ENCODE measurements at regions not wholly inside any gene's neighbourhood (a gene's known extent, or its start where the extent isn't known, plus 50 kb on each side); places are given as distances from the start of the nearest gene placed in this dataset.

GRCh38 chr2:40680547-40680946, 228.7 kb upstream of the SLC8A1 start:
- TF ChIP-seq JUNB (IDR thresholded peaks at IDR 0.05), result 0 out of 2 replicates have a peak, but pooled peaks have one; percentile 26
- no peak for TF ChIP-seq ZZZ3 (IDR thresholded peaks at IDR 0.05; ENCODE audit: control insufficient read depth, insufficient read length, low read depth)
- TF ChIP-seq POLR2AphosphoS5 (IDR thresholded peaks at IDR 0.05; ENCODE audit: low read length), result no peak
- TF ChIP-seq CBX3 (IDR thresholded peaks at IDR 0.05; ENCODE audit: borderline replicate concordance, low read depth), result no peak
- no peak for TF ChIP-seq TCF3 (IDR thresholded peaks at IDR 0.05; ENCODE audit: borderline replicate concordance, insufficient read depth, low read depth, low read length)
- RAD21 ChIA-PET (ENCODE audit: unreplicated experiment), result no interaction called here
- no peak overlapping the region for H3K9ac ChIP-seq (ENCODE audit: control insufficient read depth, insufficient read depth, low read length)
- H3K9me3 ChIP-seq (replicated peaks; ENCODE audit: control insufficient read depth, insufficient read depth, low read length), result no peaks in the 10 kb centered on the region
- no TSS peak for BruUV-seq (replicated peaks)
- H3K27ac ChIP-seq (ENCODE audit: control insufficient read depth, insufficient read depth), result no peak overlapping the region
- H3K27me3 ChIP-seq (replicated peaks in 1 of 2; ENCODE audit: control insufficient read depth in 2 of 2, insufficient read depth in 2 of 2, low read length in 1 of 2), result no peaks in the 10 kb centered on the region
- in situ Hi-C loops (cut with MboI), result no loop called here
- H3K79me2 ChIP-seq (ENCODE audit: control insufficient read depth, insufficient read depth, low read length), result no peaks in the 10 kb centered on the region
- no peaks in the 10 kb centered on the region for H3K4me1 ChIP-seq (ENCODE audit: control insufficient read depth, insufficient read depth, low read length)
- 5% methylated on average over 2 of the region's 2 CpGs for WGBS (ENCODE audit: insufficient coverage, insufficient replicate concordance, low lambda C conversion rate, missing lambda C conversion rate)
- intact Hi-C loops (cut with micrococcal nuclease; ENCODE audit: unreplicated experiment), result no loop called here
- SMC1A ChIA-PET (ENCODE audit: uncharacterized antibody, unreplicated experiment), result no interaction called here
- CTCF ChIA-PET, result no interaction called here
- H3K4me2 ChIP-seq (ENCODE audit: control insufficient read depth, insufficient read depth), result peak overlapping the region; percentile 33; the same call in 1 of the 2 replicates
- POLR2A ChIA-PET, result no interaction called here
- no peaks in the 10 kb centered on the region for H3K36me3 ChIP-seq (ENCODE audit: control insufficient read depth in 2 of 2, insufficient read depth in 2 of 2, low read length in 1 of 2)
- FAIRE-seq, result no peak
- no peaks in the 10 kb centered on the region for H4K20me1 ChIP-seq (ENCODE audit: control insufficient read depth, insufficient read depth)
- H2AFZ ChIP-seq (ENCODE audit: control insufficient read depth, low read depth, low read length), result no peak overlapping the region
- DNase-seq (ENCODE audit: low read depth, low spot score), result no peak
- no peak overlapping the region for H3K4me3 ChIP-seq
- peak; percentile 63 for ATAC-seq

- DNase-seq (ENCODE audit: low read depth, low spot score), result no peak
- ATAC-seq, result peak; percentile 23; the same call in 2 of the 3 replicates
- in situ Hi-C loops (cut with MboI) (no loop called here), intact Hi-C loops (cut with micrococcal nuclease; ENCODE audit: unreplicated experiment) (no loop called here)
- ChIA-PET CTCF (no interaction called here), SMC1A (ENCODE audit: uncharacterized antibody, unreplicated experiment) (interaction anchor here (1.5 kb wide), 1 partner anchor 9 kb away, joined by 3 read pairs; no protein-coding TSS in a partner anchor), POLR2A (no interaction called here), RAD21 (ENCODE audit: unreplicated experiment) (no interaction called here)
- Histone ChIP-seq H4K20me1 (ENCODE audit: control insufficient read depth, insufficient read depth) (no peaks in the 10 kb centered on the region), H3K36me3 (ENCODE audit: control insufficient read depth in 2 of 2, insufficient read depth in 2 of 2, low read length in 1 of 2) (no peaks in the 10 kb centered on the region), H3K9me3 (replicated peaks; ENCODE audit: control insufficient read depth, insufficient read depth, low read length) (no peaks in the 10 kb centered on the region), H2AFZ (ENCODE audit: control insufficient read depth, low read depth, low read length) (no peak overlapping the region), H3K79me2 (ENCODE audit: control insufficient read depth, insufficient read depth, low read length) (no peaks in the 10 kb centered on the region), H3K4me2 (ENCODE audit: control insufficient read depth, insufficient read depth) (no peak overlapping the region), H3K4me1 (ENCODE audit: control insufficient read depth, insufficient read depth, low read length) (no peaks in the 10 kb centered on the region), H3K27me3 (replicated peaks in 1 of 2; ENCODE audit: control insufficient read depth in 2 of 2, insufficient read depth in 2 of 2, low read length in 1 of 2) (no peaks in the 10 kb centered on the region), H3K9ac (ENCODE audit: control insufficient read depth, insufficient read depth, low read length) (no peak overlapping the region), H3K4me3 (no peak overlapping the region), H3K27ac (ENCODE audit: control insufficient read depth, insufficient read depth) (no peak overlapping the region)
- no peak for FAIRE-seq
- no TSS peak for BruUV-seq (replicated peaks)
- 18% methylated on average over 3 of the region's 3 CpGs for WGBS (ENCODE audit: insufficient coverage, insufficient replicate concordance, low lambda C conversion rate, missing lambda C conversion rate)
- no peak for TF ChIP-seq TARDBP (IDR thresholded peaks at IDR 0.05; ENCODE audit: borderline replicate concordance)
- TF ChIP-seq ZNF622 (IDR thresholded peaks at IDR 0.05), result no peak
- TF ChIP-seq ATF3 (IDR thresholded peaks at IDR 0.05; ENCODE audit: borderline replicate concordance, extremely low read depth, low read depth, low read length), result no peak
- no peak for TF ChIP-seq POU2F2 (IDR thresholded peaks at IDR 0.05; ENCODE audit: borderline replicate concordance, low read depth, low read length)
- no peak for TF ChIP-seq EGR1 (IDR thresholded peaks at IDR 0.05; ENCODE audit: borderline replicate concordance in 1 of 2, low read depth in 2 of 2, low read length in 2 of 2)
- no peak for TF ChIP-seq MYB (IDR thresholded peaks at IDR 0.05; ENCODE audit: borderline replicate concordance, low read depth, low read length)
- TF ChIP-seq ZNF217 (IDR thresholded peaks at IDR 0.05), result no peak
- TF ChIP-seq CEBPZ (IDR thresholded peaks at IDR 0.05; ENCODE audit: low read depth, low read length), result no peak
- no peak for TF ChIP-seq NR2F1 (conservative IDR thresholded peaks at IDR 0.05)
- TF ChIP-seq STAT1 (conservative IDR thresholded peaks at IDR 0.05), result no peak
- TF ChIP-seq NFIC (IDR thresholded peaks at IDR 0.05; ENCODE audit: low read depth, low read length), result no peak
- no peak for TF ChIP-seq RUNX3 (IDR thresholded peaks at IDR 0.05; ENCODE audit: low read length)
- TF ChIP-seq CBX5 (IDR thresholded peaks at IDR 0.05; ENCODE audit: low read depth), result no peak
These were observed 238.1 kb upstream of the SLC8A1 start for GRCh38 chr2:40690036-40690435.

Measured in GM12878 (cell line).